GM23338 (cell line): ENCODE measurements at regions not wholly inside any gene's neighbourhood (a gene's known extent, or its start where the extent isn't known, plus 50 kb on each side); places are given as distances from the start of the nearest gene placed in this dataset.

Experiments
- CREB1 ChIP-seq: fragments of 250-450 bp; sonication (Bioruptor Pico); IDR thresholded peaks from 2 replicates; pipeline ENCODE4 v1.5.0; 2020; ENCODE audit warnings: low read depth, mild to moderate bottlenecking, moderate library complexity
- CTCF ChIP-seq, 2 experiments: fragments of 200-600 bp in 1 of 2; sonication (generic) in 1 of 2; conservative IDR thresholded peaks; 2 replicates each; pipeline versions ENCODE4 v1.5.1 to v1.6.1; 2016 to 2017; ENCODE audit warnings: antibody characterized with exemption in 2 of 2, low read depth in 2 of 2, mild to moderate bottlenecking in 2 of 2, moderate library complexity in 1 of 2
- ETS1 ChIP-seq: IDR thresholded peaks from 2 replicates; pipeline ENCODE4 v1.6.1; 2016; ENCODE audit warnings: antibody characterized with exemption
- EZH2 ChIP-seq: fragments of 200-600 bp; sonication (generic); IDR thresholded peaks from one replicate; pipeline ENCODE4 v1.8.0; 2017; ENCODE audit warnings: antibody characterized with exemption, mild to moderate bottlenecking, low read depth; ENCODE audit not compliant: unreplicated experiment
- EZH2phosphoT487 ChIP-seq: fragments of 200-600 bp; sonication (generic); IDR thresholded peaks from one replicate; pipeline ENCODE4 v1.8.1; 2018; ENCODE audit warnings: antibody characterized with exemption; ENCODE audit not compliant: unreplicated experiment
- JUNB ChIP-seq: IDR thresholded peaks from one replicate; pipeline ENCODE4 v1.6.1; 2016; ENCODE audit warnings: antibody characterized with exemption; ENCODE audit not compliant: unreplicated experiment
- POLR2AphosphoS5 ChIP-seq: IDR thresholded peaks from 2 replicates; pipeline ENCODE4 v1.6.1; 2016; ENCODE audit warnings: antibody characterized with exemption, low read depth
- REST ChIP-seq: IDR thresholded peaks from one replicate; pipeline ENCODE4 v1.6.1; 2018; ENCODE audit warnings: antibody characterized with exemption; ENCODE audit not compliant: unreplicated experiment
- STAT1 ChIP-seq: IDR thresholded peaks from one replicate; pipeline ENCODE4 v1.6.1; 2016; ENCODE audit warnings: antibody characterized with exemption; ENCODE audit not compliant: unreplicated experiment
- ZNF331 ChIP-seq: fragments of 250-450 bp; sonication (Bioruptor Pico); IDR thresholded peaks from 2 replicates; pipeline ENCODE4 v1.5.0; 2020; ENCODE audit warnings: low read depth, mild to moderate bottlenecking, moderate library complexity

GRCh38 chr5:67997148-67997547, 218.4 kb upstream of the PIK3R1 start:
- no peak for TF ChIP-seq EZH2phosphoT487
- TF ChIP-seq EZH2 = no peak
- no peak for TF ChIP-seq CTCF (conservative IDR thresholded peaks at IDR 0.05; ENCODE audit: low read depth in 2 of 2)
- no peak for TF ChIP-seq STAT1
- no peak for TF ChIP-seq CREB1
- no peak for TF ChIP-seq REST
- no peak for TF ChIP-seq POLR2AphosphoS5
- TF ChIP-seq JUNB = no peak
- TF ChIP-seq ZNF331 (CRISPR knock-in tag) = no peak
- TF ChIP-seq ETS1 = no peak
